HT1080 (cell line): ENCODE measurements at regions not wholly inside any gene's neighbourhood (a gene's known extent, or its start where the extent isn't known, plus 50 kb on each side); places are given as distances from the start of the nearest gene placed in this dataset.
"Not testable (repeated sequence)": the region's sequence is repeated elsewhere in the genome, so short reads cannot be mapped to it uniquely, and the experiment has no call there.

ENCODE experiments used
- DNase-seq: peaks from one replicate; pipeline ENCODE4 v3.0.0-alpha.2; 2015; ENCODE audit warnings: low read depth

DNA sequence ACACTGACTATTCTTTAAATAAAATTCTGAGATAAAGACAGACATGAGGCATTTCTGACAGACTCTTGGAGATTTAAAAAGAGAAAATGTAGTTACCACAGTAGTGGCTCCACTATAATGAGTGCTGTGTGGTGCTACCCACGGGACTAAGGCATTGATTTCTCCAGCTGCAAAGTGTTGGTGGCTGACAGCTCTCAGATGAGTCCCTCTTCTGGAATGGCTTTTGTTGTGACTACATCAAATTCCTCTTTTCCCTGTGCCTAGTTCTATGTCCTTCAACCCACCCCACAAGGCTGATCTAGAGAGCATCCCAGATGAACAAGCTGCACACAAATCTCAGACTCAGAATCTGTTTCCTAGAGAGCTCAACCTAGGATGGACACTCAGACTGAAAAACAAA, 884.8 kb upstream of the ZEB2 start:
- DNase-seq = no peak

GRCh38 chr2:145402706-145403277, 882.9 kb upstream of the ZEB2 start:
- peak; percentile 32 for DNase-seq

- DNase-seq = no peak
These were observed 879.2 kb upstream of the ZEB2 start for GRCh38 chr2:145399131-145399530.

DNA sequence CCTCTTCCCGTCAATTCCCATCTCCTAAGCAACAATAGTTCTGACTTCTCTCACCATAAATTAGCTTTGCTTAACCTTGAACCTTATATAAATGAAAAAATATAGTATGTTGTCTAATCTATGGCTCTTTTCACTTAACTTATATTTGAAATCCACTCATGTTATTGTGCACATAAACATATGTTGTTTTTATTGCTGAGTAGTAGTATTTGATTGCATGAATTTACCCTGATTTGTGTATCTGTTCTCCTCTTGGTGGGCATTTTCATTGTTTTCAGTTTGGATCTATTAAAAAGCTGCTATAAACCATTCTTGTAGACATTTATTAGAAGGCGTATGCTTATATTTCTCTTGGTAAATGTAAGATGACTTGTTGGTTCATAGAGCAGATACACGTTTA, 874.3 kb upstream of the ZEB2 start:
- DNase-seq = no peak

DNA sequence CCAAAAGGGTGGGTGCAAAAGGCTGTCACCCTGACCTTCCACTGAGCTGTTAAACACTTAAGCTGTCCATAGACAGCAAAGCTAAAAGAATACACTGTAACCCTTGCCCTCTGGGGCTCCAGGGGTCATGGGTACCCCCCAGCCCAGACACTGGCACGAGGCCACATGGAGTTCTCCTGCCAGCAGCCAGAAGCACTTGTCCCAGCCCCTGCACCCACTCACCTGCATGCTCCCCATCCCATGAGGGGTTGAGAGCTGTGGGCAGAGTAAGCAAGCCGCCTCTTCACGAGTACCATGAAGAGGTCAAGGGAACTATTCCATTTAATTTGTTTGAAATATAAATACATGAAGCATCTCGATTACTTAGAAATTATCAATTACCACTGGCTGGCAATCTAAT, 867.1 kb upstream of the ZEB2 start:
- no peak for DNase-seq

GRCh38 chr2:145383961-145384360, 864.0 kb upstream of the ZEB2 start:
- DNase-seq = no peak

GRCh38 chr2:145380436-145381017, 860.6 kb upstream of the ZEB2 start:
- peak; percentile 66 for DNase-seq

DNA sequence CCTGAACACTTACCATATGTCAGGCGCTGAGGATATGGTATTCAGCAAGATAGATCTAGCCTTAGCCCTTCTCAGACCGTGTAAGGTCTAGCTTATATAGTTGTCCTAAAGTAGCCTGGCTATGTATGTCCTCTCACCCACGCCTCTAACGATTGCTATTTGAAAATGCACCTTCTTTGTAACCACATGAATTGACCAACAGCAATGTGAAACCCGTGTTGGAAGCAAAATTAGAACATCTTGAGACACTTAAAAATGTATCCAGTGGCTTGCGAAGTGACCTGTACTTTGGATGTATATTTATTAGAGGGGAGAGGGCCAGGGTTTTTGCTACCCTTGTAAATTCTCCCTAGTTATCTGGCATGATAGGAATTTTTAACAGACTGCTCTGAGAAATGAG, 860.0 kb upstream of the ZEB2 start:
- no peak for DNase-seq

DNA sequence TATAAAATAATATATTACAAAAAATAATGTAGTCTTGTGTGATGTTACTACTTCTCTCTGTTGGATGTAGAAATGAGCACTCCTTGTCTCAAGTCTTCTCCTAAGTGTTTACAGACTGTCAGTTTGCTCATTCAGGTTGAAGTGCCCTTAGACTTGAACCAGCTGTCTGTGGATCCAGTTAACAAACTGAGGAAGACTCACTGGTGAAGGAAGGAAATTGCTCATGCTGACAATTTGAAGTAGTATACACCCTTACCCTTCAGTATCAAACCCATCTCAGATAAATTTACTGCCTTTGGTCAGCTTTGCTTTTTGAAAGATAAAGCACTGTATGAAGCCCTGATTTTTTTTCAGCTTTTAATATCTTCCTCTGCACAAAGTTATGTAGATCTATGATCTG, 854.2 kb upstream of the ZEB2 start:
- peak; percentile 7 for DNase-seq

GRCh38 chr2:145367334-145367733, 847.4 kb upstream of the ZEB2 start:
- DNase-seq = not testable (repeated sequence)

DNA sequence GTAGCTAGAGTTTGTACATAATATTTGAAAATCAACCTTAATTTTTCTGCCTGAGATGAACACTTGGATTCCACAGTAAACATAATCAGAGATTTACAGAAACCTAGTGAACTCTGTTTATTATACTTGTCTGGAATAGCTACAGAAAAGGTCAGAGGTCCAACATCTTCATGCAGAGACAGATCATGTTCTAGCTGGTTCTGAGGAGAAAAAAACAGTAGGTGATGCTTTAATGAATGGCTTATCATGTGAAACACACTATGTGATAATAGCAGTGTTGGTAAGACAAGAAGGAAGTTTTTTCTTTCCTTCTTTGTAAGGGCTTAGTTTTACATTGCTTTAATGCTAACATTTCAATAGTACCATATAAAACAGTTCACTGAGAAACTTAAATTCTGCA, 846.4 kb upstream of the ZEB2 start:
- DNase-seq = no peak

DNA sequence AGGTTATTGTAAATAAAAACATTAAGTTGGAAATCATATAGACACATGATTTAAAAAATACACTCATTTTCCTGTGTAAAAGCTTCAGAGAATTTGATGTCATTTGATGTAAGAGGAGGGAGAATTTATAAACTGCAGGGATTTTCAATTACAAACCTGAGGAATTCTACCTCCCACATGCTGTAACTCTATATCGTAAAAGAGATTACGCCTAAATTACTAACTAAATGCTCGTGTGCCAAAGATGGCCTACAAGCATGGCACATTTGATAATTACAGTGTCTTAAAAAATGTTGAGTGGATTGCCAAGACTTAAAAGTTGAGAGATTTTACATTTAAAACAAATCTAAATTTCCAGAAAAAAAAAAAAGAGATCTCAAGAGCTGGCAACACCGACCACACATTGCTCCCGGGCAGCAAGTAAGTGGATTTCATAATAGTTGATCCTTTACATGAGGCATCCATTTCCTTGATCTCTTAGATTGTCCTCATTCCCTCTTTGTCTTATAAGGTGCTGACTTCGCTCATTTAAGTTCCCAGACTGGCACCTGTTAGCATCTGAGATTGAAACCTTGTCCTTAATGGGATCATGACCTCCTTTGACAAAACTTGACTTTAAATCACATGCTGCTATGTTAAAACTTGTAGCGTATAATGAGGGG, 840.3 kb upstream of the ZEB2 start:
- DNase-seq = no peak

DNA sequence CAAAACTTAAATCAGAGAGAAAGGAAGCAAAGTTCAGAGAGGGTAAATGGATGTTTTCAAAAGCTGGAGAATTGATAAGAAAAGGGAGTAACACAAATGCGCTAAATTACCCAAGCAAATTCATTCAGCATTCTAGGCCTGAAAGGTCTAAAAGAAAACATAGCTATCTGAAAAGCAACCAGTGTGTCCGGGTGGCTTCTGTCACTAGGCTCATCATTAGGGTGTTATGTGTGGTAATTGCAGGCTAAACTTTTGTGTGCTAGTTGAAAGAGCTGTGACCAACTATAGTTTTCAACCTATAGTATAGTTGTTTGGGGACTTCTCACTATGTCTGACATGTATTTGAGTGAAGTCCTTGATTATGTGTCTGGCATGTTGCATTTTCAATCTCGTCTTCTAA, 839.6 kb upstream of the ZEB2 start:
- DNase-seq = no peak

DNA sequence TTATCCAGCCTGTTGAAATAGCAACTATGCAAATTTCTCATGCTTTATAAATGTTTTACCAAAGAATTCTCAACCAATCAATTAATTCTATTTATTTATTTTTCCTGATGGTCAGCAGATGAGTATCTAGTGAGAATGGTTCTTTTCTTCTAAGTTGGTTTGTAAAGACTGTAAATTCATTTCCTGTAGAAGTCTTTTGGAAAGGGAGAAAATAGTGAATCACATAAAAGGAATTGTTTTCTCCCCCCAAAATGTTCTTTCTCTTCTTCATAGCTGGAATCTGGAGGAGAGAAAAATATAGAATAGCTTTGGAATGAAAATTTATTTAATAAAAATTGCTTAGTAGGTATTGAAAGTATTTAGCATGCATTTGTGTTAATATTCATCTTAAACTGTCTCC, 836.1 kb upstream of the ZEB2 start:
- DNase-seq = no peak

GRCh38 chr2:145352484-145352883, 832.6 kb upstream of the ZEB2 start:
- no peak for DNase-seq

GRCh38 chr2:145351864-145352425, 832.0 kb upstream of the ZEB2 start:
- DNase-seq = no peak

GRCh38 chr2:145350011-145350410, 830.1 kb upstream of the ZEB2 start:
- peak; percentile 66 for DNase-seq

DNA sequence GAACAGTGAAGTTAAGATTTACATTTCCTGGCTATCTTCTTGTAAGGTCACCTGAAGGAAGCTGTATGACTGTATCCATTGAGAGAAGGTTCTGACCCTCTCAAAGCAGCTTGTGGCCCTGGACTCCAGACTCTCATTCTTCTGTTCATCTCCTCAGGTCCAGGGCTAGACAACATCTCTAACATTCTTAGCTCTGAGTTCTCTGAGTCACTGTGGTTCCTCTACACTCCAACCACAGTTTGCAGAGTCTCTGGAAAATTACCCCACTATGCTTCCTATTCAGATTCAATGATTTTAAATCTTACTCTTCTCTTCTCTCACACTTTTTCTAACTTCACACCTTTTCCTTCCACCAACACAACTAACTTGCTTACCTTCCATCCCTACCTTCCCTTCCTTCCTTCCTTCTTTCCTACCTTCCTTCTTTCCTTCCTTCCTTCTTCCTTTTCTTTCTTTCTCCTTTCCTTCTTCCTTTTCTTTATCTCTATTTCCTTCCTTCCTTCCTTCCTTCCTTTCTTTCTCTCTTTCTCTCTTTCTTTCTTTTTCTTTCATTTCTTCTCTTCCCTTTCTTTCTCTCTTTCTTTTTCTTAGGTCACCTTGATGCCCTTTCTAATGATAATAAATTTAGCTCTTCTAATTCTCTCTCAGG, 824.3 kb upstream of the ZEB2 start:
- peak; percentile 24 for DNase-seq

DNA sequence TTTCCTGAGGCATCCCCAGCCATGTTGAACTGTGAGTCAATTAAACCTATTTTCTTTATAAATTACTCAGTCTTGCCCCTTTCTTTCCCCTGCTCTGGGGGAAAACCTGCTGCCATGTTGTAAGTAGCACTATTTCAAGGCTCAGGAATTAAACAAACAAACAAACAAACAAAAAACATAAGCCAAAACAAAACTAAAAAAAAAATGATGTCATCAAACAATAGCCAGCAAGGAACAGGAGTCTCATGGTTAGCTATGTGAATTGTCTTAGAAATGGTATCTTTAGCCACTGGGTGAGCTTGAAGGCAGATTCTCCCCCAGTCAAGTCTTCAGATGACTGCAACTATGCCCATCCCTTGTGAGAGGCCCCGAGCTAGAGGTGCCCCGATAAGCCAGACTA, 823.4 kb upstream of the ZEB2 start:
- no peak for DNase-seq

GRCh38 chr2:145341536-145341935, 821.6 kb upstream of the ZEB2 start:
- no peak for DNase-seq

DNA sequence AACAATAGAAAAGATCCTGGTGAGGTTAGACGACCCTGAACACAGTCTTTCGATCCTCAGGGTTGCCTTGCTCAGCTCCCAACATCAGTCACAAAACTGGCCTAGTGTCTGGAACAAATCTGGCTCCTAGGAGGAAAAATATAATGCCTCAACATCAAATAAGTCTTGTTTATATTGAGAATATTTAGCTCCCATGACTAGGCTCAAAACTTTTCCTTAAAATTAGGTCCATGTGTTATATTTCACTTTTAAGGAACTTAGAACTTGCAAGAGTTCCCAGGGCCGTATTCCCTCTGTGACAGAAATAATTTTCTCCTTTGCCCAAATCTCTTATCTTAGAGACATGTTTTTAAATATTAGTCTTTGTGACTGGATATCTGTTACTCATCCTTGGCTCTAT, 819.7 kb upstream of the ZEB2 start:
- no peak for DNase-seq

GRCh38 chr2:145332210-145332898, 812.4 kb upstream of the ZEB2 start:
- DNase-seq = no peak
